ENCODE measurements at regions not wholly inside any gene's neighbourhood (a gene's known extent, or its start where the extent isn't known, plus 50 kb on each side); places are given as distances from the start of the nearest gene placed in this dataset.
"Not testable (repeated sequence)": the region's sequence is repeated elsewhere in the genome, so short reads cannot be mapped to it uniquely, and the experiment has no call there.

DNA sequence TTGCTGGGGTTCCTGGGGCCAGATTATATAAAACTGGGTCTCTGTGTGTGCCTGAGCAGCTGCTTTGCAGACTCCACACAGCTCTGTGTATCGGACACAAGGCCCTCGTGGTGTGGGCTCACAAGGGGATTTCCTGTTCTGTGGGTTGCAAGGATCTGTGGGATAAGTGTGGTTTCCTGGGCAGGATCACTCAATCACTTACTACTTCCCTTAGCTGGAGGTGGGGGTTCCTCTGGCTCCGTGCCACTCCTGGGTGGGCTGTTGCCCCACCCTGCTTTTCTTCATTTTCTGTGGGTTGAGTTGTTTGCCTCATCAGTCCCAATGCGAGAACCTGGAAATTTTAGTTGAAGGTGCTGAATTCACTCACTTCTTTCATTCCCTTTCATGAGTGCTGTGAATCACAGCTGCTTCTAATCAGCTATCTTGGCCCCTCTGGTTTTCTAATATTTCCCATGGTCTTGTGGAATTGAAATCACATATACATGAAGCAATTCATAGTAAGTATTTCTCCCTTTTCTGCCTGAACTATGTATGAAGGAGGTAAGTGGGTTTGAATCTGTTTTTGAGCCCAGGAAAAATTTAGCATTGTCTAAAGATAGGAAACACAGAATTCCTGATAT, 196.3 kb downstream of the DCDC2C start:
- no peaks in the 10 kb centered on the region for H3K9me3 ChIP-seq (ENCODE audit: low read length)
- H3K27me3 ChIP-seq (ENCODE audit: insufficient read depth, low read length): no peaks in the 10 kb centered on the region
- H3K36me3 ChIP-seq (ENCODE audit: insufficient read depth, low read length): no peaks in the 10 kb centered on the region
- H2AFZ ChIP-seq (ENCODE audit: low read depth, low read length): no peak overlapping the region
- H3K4me1 ChIP-seq (ENCODE audit: insufficient read depth, low read length): no peaks in the 10 kb centered on the region
- H3K4me3 ChIP-seq (ENCODE audit: low read length): no peak overlapping the region

DNA sequence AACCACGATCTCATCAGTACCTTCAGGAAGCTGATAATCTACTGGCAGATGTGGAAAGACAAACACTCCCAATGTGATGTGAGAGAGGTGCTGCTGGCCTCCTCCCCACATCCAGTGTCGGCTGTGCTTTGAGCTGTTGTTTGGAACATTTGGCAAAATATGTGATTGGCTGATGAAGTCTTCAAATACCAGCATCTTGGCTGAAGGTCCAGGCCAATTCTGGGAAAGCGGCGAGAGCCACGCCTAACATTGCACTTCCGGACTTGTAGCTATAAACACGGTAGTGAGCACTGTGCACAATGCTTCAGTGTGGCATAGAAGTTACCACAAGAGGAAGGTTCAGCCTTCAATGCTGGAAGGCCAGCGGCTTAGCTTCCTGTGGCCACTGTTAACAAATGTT, 198.8 kb downstream of the DCDC2C start:
- no peak overlapping the region for H2AFZ ChIP-seq (ENCODE audit: low read depth, low read length)
- H3K36me3 ChIP-seq (ENCODE audit: insufficient read depth, low read length): no peaks in the 10 kb centered on the region
- H3K27me3 ChIP-seq (ENCODE audit: insufficient read depth, low read length): no peaks in the 10 kb centered on the region
- H3K4me1 ChIP-seq (ENCODE audit: insufficient read depth, low read length): no peaks in the 10 kb centered on the region
- no peaks in the 10 kb centered on the region for H3K9me3 ChIP-seq (ENCODE audit: low read length)
- H3K4me3 ChIP-seq (ENCODE audit: low read length): no peak overlapping the region

DNA sequence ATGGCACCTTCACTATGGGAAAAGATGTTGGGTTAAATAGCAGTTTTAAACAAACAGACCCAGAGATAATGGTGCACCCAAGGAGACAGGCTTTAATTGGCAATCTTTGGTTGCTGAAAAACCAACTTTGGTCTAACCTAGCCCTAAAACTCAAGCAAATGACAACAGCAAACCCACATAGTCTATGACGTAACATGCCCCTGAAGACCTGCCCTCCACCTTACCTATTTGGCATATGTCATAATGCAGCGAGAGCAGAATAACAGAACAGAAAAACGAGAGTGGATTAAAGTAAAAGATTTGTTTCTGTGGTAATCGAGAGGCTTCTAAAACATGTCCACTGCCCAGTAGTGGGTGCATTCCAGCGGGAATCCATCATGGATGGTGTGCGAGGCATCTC, 200.7 kb downstream of the DCDC2C start:
- H3K36me3 ChIP-seq (ENCODE audit: insufficient read depth, low read length): no peaks in the 10 kb centered on the region
- H3K27me3 ChIP-seq (ENCODE audit: insufficient read depth, low read length): no peaks in the 10 kb centered on the region
- no peak overlapping the region for H2AFZ ChIP-seq (ENCODE audit: low read depth, low read length)
- H3K4me1 ChIP-seq (ENCODE audit: insufficient read depth, low read length): no peaks in the 10 kb centered on the region
- no peak overlapping the region for H3K4me3 ChIP-seq (ENCODE audit: low read length)
- no peaks in the 10 kb centered on the region for H3K9me3 ChIP-seq (ENCODE audit: low read length)

DNA sequence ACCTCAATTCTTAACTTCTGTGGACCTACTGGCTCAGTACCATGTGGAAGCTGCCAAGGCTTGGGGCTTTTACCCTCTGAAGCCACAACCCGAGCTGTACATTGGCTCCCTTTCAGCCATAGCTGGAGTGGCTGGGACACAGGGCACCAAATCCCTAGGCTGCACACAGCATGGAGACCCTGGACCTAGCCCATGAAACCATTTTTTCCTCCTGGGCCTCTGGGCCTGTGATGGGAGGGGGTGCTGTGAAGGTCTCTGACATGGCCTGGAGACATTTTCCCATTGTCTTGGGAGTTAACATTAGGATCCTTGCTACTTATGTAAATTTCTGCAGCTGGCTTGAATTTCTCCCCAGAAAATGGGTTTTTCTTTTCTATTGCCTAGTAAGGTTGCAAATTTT, 205.1 kb downstream of the DCDC2C start:
- not testable (repeated sequence) for H3K36me3 ChIP-seq (ENCODE audit: insufficient read depth, low read length); H3K27me3 ChIP-seq (ENCODE audit: insufficient read depth, low read length); H2AFZ ChIP-seq (ENCODE audit: low read depth, low read length); H3K9me3 ChIP-seq (ENCODE audit: low read length); H3K4me3 ChIP-seq (ENCODE audit: low read length)
- peaks cover 14% of the 10 kb centered on the region for H3K4me1 ChIP-seq (ENCODE audit: insufficient read depth, low read length)

DNA sequence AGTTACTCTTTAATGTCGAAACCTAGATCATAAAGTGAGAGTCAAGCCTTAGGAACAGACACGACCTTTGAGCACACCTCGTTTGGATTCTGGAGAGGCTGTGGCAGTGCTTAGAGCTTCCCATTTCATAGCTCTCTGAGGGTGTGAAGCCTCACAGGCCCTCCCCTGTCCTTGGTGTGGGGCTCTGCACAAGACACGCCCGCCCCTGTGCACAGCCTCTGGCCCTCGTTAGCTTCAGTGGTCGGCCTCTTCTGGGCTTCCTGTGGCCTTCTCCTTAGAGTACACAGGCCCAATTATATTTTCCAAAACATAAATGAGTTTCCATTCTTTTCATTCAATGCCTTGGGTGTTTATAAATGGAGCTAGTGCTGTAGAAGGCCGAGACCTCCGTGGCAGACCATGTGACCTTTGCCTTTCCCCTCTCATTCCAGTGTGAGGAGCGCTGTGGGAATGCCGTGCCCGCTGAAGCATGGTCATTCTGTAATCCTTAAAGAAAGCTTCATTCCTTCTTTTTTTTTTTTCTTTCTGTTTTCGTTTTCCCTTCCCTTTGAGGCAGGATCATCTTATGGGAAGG, 208.6 kb downstream of the DCDC2C start:
- Histone ChIP-seq H3K4me3 (ENCODE audit: low read length) (no peak overlapping the region), H3K36me3 (ENCODE audit: insufficient read depth, low read length) (no peaks in the 10 kb centered on the region), H3K4me1 (ENCODE audit: insufficient read depth, low read length) (peaks cover 14% of the 10 kb centered on the region), H3K27me3 (ENCODE audit: insufficient read depth, low read length) (no peaks in the 10 kb centered on the region), H3K9me3 (ENCODE audit: low read length) (no peaks in the 10 kb centered on the region), H2AFZ (ENCODE audit: low read depth, low read length) (no peak overlapping the region)

DNA sequence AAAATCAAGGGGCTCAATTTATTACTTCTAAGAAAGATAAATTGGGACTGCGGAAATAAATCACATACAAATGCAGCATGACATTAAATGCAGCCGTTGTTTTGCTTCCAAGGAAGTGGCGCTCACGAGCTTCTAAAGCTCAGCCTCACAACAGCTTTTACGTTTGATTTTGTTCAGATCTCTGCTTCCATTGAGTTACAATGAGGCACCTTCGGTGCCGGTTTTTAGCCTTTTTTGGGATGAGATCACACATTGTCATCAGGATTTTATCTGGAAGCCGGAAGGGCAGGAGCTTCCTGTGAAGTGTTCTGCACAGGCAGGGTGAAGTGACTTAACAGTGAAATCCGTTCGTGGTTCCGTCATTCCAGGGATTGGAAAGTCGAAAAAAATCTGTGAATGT, 209.8 kb downstream of the DCDC2C start:
- no peaks in the 10 kb centered on the region for H3K36me3 ChIP-seq (ENCODE audit: insufficient read depth, low read length)
- no peaks in the 10 kb centered on the region for H3K9me3 ChIP-seq (ENCODE audit: low read length)
- H3K4me3 ChIP-seq (ENCODE audit: low read length): no peak overlapping the region
- no peaks in the 10 kb centered on the region for H3K27me3 ChIP-seq (ENCODE audit: insufficient read depth, low read length)
- H2AFZ ChIP-seq (ENCODE audit: low read depth, low read length): no peak overlapping the region
- H3K4me1 ChIP-seq (ENCODE audit: insufficient read depth, low read length): peaks cover 14% of the 10 kb centered on the region

DNA sequence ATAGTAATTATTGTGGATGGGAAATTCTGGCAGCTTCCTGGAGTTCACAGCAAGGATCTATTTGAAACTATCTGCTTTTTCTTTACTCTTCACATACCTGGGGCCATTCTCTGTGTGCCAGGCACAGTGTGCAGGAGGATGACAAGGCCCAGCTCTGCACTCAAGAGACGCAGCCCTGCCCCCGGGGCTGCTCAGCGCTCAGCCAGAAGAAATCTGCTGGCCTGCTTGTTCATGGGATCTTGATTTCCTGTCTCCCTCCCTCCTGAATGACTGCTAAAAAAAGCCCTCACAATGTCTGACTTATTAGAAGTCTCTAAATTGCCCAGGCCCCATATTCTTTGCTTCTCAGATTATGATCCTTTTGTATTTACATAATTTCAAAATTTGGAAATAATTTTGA, 210.9 kb downstream of the DCDC2C start:
- no peak overlapping the region for H3K4me3 ChIP-seq (ENCODE audit: low read length)
- peaks cover 14% of the 10 kb centered on the region for H3K4me1 ChIP-seq (ENCODE audit: insufficient read depth, low read length)
- no peaks in the 10 kb centered on the region for H3K27me3 ChIP-seq (ENCODE audit: insufficient read depth, low read length)
- no peak overlapping the region for H2AFZ ChIP-seq (ENCODE audit: low read depth, low read length)
- no peaks in the 10 kb centered on the region for H3K36me3 ChIP-seq (ENCODE audit: insufficient read depth, low read length)
- H3K9me3 ChIP-seq (ENCODE audit: low read length): no peaks in the 10 kb centered on the region

DNA sequence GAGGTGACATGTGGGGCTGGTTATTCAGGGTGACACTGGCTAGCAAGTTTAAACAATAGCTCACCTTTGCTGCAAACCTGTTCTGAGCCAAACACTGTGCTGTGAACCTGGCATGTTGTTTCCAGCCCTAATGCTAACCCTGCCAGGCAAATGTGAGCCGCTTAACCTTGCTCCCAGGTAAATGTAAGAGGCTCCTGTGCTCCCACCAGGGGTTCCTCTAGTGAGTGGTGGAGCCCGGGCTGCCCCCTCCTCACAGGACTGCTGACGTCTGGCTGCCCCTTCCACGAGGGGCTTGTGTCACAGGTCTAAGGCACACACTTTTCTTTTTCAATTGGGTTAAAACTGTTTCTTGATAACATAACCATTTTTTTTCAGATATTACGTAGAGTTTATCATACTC, 223.7 kb downstream of the DCDC2C start:
- Histone ChIP-seq H3K4me3 (ENCODE audit: low read length) (no peak overlapping the region), H3K36me3 (ENCODE audit: insufficient read depth, low read length) (no peaks in the 10 kb centered on the region), H3K9me3 (ENCODE audit: low read length) (no peaks in the 10 kb centered on the region), H2AFZ (ENCODE audit: low read depth, low read length) (no peak overlapping the region), H3K4me1 (ENCODE audit: insufficient read depth, low read length) (no peaks in the 10 kb centered on the region), H3K27me3 (ENCODE audit: insufficient read depth, low read length) (no peaks in the 10 kb centered on the region)

DNA sequence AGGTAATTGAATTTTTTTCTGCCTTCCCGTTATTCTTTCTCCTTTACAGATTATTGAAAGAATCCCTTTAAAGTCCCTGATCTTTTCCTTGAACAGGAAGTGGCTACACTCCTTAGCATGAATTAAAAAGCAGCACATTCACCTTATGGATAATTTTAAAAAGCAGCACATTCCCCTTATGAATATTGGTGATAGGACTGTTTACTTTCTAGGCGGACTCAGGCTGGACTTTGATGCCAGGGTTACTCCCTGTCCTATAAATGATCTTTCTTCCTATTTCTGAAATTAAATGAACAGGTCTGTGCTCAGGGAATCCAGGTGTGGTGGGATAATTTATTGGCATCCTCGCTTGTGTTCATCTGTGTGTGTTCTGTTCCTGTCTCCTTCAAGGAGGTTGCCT, 226.0 kb downstream of the DCDC2C start:
- H3K36me3 ChIP-seq (ENCODE audit: insufficient read depth, low read length): no peaks in the 10 kb centered on the region

DNA sequence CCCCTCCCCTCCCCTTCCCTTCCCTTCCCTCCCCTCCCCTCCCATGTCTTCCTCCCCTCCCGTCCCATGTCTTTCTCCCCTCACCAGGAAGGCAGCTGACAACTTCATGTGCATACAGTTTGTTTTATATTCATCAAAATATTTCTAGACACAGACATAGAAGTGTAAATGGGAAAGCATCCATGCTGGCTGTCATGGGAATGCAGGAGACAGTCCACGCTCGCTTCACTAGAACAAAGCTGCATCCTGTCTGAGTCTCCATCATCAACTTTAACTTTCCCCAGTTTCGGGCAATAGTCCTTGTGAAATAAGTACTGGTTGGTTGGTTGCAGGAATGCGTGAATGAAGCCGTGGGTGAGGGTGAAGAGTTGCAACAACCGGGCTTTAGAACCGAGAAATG, 226.9 kb downstream of the DCDC2C start:
- no peaks in the 10 kb centered on the region for H3K36me3 ChIP-seq (ENCODE audit: insufficient read depth, low read length)
- H3K27me3 ChIP-seq (ENCODE audit: insufficient read depth, low read length): no peaks in the 10 kb centered on the region
- no peaks in the 10 kb centered on the region for H3K9me3 ChIP-seq (ENCODE audit: low read length)
- H3K4me3 ChIP-seq (ENCODE audit: low read length): no peak overlapping the region
- H3K4me1 ChIP-seq (ENCODE audit: insufficient read depth, low read length): no peaks in the 10 kb centered on the region
- no peak overlapping the region for H2AFZ ChIP-seq (ENCODE audit: low read depth, low read length)

More for the DNA sequence above, 226.0 kb downstream of the DCDC2C start:
- no peak overlapping the region for H2AFZ ChIP-seq (ENCODE audit: low read depth, low read length)
- no peaks in the 10 kb centered on the region for H3K27me3 ChIP-seq (ENCODE audit: insufficient read depth, low read length)
- no peaks in the 10 kb centered on the region for H3K4me1 ChIP-seq (ENCODE audit: insufficient read depth, low read length)
- no peak overlapping the region for H3K4me3 ChIP-seq (ENCODE audit: low read length)
- no peaks in the 10 kb centered on the region for H3K9me3 ChIP-seq (ENCODE audit: low read length)

DNA sequence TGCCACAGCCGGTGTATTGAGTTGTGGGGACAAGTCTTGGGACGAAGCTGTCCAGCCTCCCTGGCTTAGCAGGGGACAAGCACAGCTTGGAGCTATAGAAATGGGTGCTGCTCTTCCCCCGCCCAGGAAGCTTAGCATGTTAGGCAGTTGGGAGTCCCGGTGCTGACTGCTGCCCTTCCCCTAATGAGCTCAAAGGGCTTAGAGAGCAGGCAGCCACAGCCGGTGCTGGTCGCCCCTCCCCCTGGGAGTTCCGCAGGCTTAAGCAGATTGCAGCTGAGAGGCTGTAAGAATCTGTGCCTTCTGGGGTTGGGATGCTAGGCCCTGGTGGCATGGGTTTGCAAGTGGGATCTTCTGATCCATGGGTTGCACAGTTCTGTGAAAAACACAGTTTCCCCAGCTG, 237.3 kb downstream of the DCDC2C start:
- H3K4me1 ChIP-seq (ENCODE audit: insufficient read depth, low read length): no peaks in the 10 kb centered on the region
- no peak overlapping the region for H3K4me3 ChIP-seq (ENCODE audit: low read length)
- no peaks in the 10 kb centered on the region for H3K9me3 ChIP-seq (ENCODE audit: low read length)
- no peak overlapping the region for H2AFZ ChIP-seq (ENCODE audit: low read depth, low read length)
- H3K36me3 ChIP-seq (ENCODE audit: insufficient read depth, low read length): no peaks in the 10 kb centered on the region
- H3K27me3 ChIP-seq (ENCODE audit: insufficient read depth, low read length): no peaks in the 10 kb centered on the region

DNA sequence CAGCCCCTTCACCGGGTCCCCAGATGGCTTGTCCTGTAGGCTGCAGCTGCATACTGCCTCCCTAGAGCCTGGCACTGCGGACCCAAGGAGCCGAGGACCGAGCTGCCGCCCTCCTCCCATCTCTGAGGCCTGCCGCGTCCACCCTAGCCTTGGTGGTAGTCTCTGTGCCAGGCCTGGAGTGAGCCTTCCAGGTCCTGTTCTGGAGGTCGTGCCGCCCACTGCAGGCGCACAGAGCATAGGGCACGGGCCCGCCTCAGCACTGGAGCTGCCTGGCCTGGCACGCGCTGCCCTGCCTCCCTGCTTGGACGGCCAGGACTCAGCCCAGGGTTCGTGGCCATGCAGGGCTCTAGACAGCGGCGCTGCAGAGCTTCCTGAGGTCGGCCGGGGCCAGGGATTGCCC, 239.5 kb downstream of the DCDC2C start:
- H3K27me3 ChIP-seq (ENCODE audit: insufficient read depth, low read length): no peaks in the 10 kb centered on the region
- no peak overlapping the region for H3K4me3 ChIP-seq (ENCODE audit: low read length)
- no peak overlapping the region for H2AFZ ChIP-seq (ENCODE audit: low read depth, low read length)
- no peaks in the 10 kb centered on the region for H3K4me1 ChIP-seq (ENCODE audit: insufficient read depth, low read length)
- no peaks in the 10 kb centered on the region for H3K36me3 ChIP-seq (ENCODE audit: insufficient read depth, low read length)
- H3K9me3 ChIP-seq (ENCODE audit: low read length): no peaks in the 10 kb centered on the region

DNA sequence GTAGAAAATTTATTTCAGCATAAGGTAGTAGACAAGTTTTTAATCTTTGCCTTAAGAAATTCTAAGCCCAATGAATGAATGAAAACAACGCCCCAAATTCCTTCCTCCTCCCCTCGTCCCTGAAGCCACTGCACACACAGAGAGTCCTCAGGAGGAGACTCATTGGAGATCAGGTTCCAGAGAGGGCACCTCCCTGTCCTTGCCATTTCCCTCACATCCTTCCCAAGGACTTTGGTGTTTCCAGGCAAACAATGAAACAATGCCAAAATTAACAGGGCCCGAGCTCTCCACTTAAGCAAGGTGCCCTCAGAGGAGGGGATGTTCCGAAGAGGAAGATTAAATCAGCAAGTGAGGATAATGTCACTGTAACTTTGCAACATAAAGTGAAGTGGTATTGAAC, 240.7 kb downstream of the DCDC2C start:
- Histone ChIP-seq H3K9me3 (ENCODE audit: low read length) (no peaks in the 10 kb centered on the region), H3K4me3 (ENCODE audit: low read length) (no peak overlapping the region), H3K27me3 (ENCODE audit: insufficient read depth, low read length) (no peaks in the 10 kb centered on the region), H3K4me1 (ENCODE audit: insufficient read depth, low read length) (no peaks in the 10 kb centered on the region), H2AFZ (ENCODE audit: low read depth, low read length) (no peak overlapping the region), H3K36me3 (ENCODE audit: insufficient read depth, low read length) (no peaks in the 10 kb centered on the region)

DNA sequence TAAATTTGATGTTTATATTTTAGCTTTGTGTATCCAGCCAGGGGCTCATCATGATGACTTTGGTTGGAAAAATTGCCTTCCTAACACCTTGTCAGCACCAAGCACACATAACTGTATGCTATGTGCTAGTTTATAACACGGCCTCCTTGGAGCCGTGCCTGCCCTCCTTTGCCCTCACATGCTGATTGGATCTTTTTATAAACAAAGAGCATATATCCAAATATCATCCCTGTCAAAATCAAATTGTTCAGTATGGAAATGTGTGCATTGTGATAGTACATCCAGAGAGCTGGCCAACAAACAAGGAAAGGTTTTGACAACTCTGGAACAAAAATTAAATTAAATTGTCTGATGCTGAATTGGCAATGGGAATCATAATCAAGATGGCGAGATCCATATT, 241.5 kb downstream of the DCDC2C start:
- Histone ChIP-seq H3K36me3 (ENCODE audit: insufficient read depth, low read length) (no peaks in the 10 kb centered on the region), H3K27me3 (ENCODE audit: insufficient read depth, low read length) (no peaks in the 10 kb centered on the region), H3K9me3 (ENCODE audit: low read length) (no peaks in the 10 kb centered on the region), H3K4me3 (ENCODE audit: low read length) (no peak overlapping the region), H3K4me1 (ENCODE audit: insufficient read depth, low read length) (no peaks in the 10 kb centered on the region), H2AFZ (ENCODE audit: low read depth, low read length) (no peak overlapping the region)

Data from neuron (in vitro differentiated cells).